HG03045 (cell line): ENCODE measurements at regions not wholly inside any gene's neighbourhood (a gene's known extent, or its start where the extent isn't known, plus 50 kb on each side); places are given as distances from the start of the nearest gene placed in this dataset.

Source experiments
- ATAC-seq: cut with Tn5 transposase; IDR thresholded peaks from one replicate; pipeline ENCODE4 v1.9.1; 2021; ENCODE audit warnings: mild to moderate bottlenecking, moderate library complexity; ENCODE audit not compliant: unreplicated experiment

DNA sequence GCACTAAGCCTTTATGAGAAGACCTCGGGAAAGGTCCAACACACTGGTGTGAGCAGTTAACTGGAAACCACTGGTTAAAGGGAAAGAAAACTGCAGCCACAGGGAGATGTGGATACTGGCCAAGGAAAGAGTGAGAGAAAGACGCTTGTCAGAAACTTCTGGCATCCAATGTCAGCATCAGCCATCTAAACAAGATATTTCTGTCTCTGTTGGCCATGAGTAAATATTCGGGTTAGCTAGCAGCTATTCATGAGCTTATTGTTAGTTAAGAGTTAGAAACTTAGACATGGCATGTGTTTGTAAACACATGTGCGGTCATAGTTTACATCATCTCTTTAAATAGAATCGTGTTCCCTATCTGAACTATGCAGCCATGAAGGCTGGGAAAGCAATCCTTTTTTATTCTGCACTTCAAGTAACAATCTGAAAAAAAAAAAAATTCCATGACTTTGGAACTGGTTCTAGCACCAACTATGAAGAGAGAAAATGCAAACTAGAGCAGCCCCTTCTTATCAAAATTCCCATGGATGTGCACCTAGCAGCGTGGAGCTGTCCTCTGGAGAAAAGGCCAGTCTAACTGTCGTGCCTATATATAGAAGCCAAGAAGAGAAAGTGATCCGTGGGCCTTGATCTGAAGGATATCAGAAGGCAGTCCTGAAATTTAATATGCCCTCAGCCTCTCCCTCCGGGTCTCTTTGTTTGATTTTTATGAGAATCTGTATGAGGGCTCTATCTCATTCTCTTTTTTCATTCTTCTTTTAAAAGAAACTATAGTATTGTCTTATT lies 84.0 kb upstream of the RFX8 start:
- no peak for ATAC-seq

DNA sequence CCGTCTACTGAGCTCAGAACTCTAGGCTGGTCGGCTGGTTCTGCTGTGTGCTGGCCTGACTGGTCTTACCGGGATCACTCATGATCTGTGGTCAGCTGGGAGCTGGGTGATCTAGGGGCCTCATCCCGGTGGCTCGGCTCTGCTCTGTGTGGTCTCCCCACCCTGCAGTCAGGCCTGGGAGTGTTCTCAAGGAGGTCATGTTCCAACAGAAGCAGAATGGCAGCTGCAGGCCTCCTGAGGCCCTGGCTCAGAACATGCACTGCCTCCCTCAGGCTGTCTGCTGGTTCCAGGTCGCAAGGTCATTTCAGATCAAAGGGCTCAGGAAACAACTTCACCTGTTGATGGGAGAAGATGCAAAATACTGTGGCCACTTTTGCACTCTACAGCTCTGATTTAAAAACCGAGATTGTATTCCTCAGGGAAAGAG lies 81.1 kb upstream of the RFX8 start:
- ATAC-seq = no peak

GRCh38 chr2:101551336-101551888 lies 76.5 kb upstream of the RFX8 start:
- ATAC-seq = no peak

- ATAC-seq = no peak
Measured at GRCh38 chr2:101550555-101550954, 75.6 kb upstream of the RFX8 start.

- no peak for ATAC-seq
Measured at GRCh38 chr2:101549371-101549770, 74.5 kb upstream of the RFX8 start.

- ATAC-seq = no peak
Measured at GRCh38 chr2:101546376-101547058, 71.6 kb upstream of the RFX8 start.

- ATAC-seq = no peak
Measured at GRCh38 chr2:101545950-101546349, 71.0 kb upstream of the RFX8 start.

DNA sequence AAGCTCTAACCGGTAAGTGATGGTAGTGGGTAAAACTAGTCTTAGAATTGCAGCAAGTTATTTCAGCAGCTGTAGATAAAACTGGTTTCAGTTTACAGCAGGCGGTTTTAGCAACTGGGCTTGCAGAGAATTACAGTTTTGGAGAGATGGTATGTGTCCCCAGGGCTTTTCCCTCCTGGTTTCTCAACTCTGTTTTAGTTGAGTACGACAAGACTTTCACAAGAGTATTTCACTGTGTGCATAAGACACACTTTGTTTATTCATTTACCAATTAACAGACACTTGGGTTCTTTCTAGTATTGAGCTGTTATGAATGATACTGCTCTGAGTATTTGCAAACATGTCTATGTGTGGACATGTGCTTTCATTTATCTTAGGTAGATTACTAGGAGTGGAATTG lies 65.6 kb upstream of the RFX8 start:
- no peak for ATAC-seq

DNA sequence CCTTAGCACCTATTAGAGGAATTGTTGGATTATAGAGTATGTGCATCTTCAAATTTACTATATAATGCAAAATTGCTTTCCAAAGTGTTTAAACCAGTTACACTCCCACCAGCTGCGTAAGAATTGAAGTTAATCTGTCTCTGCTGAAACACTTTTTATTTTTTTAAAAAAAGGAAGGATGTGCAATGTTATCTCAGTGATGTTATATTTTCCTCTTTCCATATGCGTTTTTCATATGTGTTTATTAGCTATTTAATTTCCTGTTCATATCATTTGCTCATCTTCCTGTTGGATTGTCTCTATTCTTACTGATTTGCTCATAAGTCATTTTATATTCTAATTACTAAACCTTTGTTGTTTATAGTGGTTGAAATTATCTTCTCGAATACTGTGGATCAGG lies 63.2 kb upstream of the RFX8 start:
- no peak for ATAC-seq

DNA sequence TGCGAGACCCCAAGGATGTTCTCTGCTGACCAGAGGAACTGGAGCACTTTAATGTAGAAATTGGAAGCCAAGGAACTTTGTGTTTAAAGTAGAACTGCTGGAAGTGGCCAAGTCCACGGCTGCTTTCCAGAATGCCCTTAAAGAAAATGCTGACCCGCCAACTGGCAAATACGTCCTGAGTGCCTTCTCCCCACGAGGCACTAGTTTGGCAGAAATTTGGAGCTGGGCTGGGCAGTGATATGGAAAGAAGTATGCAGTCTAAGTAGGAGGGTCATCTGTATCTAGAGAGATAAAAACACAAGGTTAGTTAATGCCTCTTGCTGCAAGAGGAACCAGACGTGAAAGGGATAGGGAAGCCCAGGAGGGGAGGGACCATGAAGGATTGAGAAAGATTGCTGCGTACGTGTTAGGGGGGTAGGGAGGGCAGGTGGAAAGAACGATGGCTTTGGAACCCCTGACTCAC lies 59.3 kb upstream of the RFX8 start:
- no peak for ATAC-seq

GRCh38 chr2:101533561-101534148 lies 58.7 kb upstream of the RFX8 start:
- ATAC-seq = no peak

GRCh38 chr2:101528501-101528900 lies 53.6 kb upstream of the RFX8 start:
- ATAC-seq = no peak

DNA sequence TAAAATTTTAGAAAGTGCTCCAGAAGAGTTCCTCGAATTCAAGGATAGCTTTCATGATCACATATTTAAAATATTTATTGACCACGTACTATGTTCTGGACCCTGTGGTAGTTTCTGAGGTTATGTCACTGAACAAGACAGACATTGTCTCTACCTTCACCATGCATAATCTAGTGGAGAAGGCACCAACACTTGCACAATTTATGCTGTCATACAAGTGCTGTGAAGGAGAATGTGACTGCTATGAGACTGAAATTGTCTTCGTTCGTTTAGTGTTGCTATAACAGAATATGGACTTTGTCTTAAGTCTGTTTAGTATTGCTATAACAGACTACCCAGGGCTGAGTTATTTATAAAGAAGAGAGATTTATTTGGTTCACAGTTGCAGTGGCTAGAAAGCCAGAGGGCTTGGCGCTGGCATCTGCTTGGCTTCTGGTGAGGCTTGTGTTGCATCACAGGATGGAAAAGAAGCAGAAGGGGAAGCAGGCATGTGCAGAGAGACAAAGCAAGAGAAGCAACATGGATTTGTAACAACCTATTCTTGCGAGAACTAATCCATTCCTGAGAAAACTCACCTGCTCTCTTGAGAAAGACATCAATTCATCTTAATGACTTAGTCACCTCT lies 50.0 kb upstream of the RFX8 start:
- ATAC-seq = no peak
